MCF 10A (cell line): ENCODE measurements at regions not wholly inside any gene's neighbourhood (a gene's known extent, or its start where the extent isn't known, plus 50 kb on each side); places are given as distances from the start of the nearest gene placed in this dataset.
"Not testable (repeated sequence)": the region's sequence is repeated elsewhere in the genome, so short reads cannot be mapped to it uniquely, and the experiment has no call there.

Source experiments
- BruUV-seq: library from RNA; stranded (reverse); fragments of 400-500 nt; replicated peaks from 2 replicates; lab custom pipeline; 2021; lab: Mats Ljungman, UMichigan
- CTCF ChIA-PET: fragments of 300-600 bp; sonication (Branson Sonifier 250); formaldehyde crosslinking; extraction: SDS; loops from one replicate; lab custom pipeline; 2021; ENCODE audit warnings: antibody characterized with exemption, inconsistent platforms; lab: Yijun Ruan, JAX
- POLR2A ChIA-PET: fragments of 300-600, 350-650 bp; sonication (Branson Sonifier 250); formaldehyde crosslinking; extraction: SDS; loops from one replicate; lab custom pipeline; 2020; ENCODE audit warnings: antibody characterized with exemption, inconsistent platforms; lab: Yijun Ruan, JAX
- DNase-seq: peaks from one replicate; pipeline ENCODE4 v3.0.0-alpha.2; 2018; ENCODE audit not compliant: unreplicated experiment
- H3K27ac Mint-ChIP-seq: one replicate; pipeline ENCODE4 v1.8.0; 2022; ENCODE audit warnings: mild to moderate bottlenecking, low read depth, mixed read lengths; ENCODE audit not compliant: unreplicated experiment
- H3K27me3 Mint-ChIP-seq: one replicate; pipeline ENCODE4 v1.8.0; 2022; ENCODE audit warnings: mixed read lengths; ENCODE audit not compliant: insufficient read depth, unreplicated experiment
- H3K36me3 Mint-ChIP-seq: one replicate; pipeline ENCODE4 v1.8.0; 2022; ENCODE audit warnings: mild to moderate bottlenecking, moderate library complexity, mixed read lengths; ENCODE audit not compliant: insufficient read depth, unreplicated experiment
- H3K4me1 Mint-ChIP-seq: one replicate; pipeline ENCODE4 v1.8.0; 2022; ENCODE audit warnings: mixed read lengths; ENCODE audit not compliant: insufficient read depth, unreplicated experiment
- H3K4me3 Mint-ChIP-seq: one replicate; pipeline ENCODE4 v1.8.0; 2022; ENCODE audit warnings: mild to moderate bottlenecking, moderate library complexity, mixed read lengths; ENCODE audit not compliant: unreplicated experiment
- H3K9me3 Mint-ChIP-seq: one replicate; pipeline ENCODE4 v1.8.0; 2022; ENCODE audit warnings: mixed read lengths; ENCODE audit not compliant: unreplicated experiment
- intact Hi-C: fragments of 100-400 bp; cut with micrococcal nuclease; formaldehyde crosslinking; loops from 2 replicates; pipeline ENCODE4 v1.14.1; 2022
- TF ChIP-seq, protein P1 (sequence below): fragments of 200-600 bp; IDR thresholded peaks from one replicate; pipeline ENCODE4 v1.8.0; 2022; ENCODE audit warnings: antibody characterized with exemption, mild to moderate bottlenecking; ENCODE audit not compliant: unreplicated experiment

DNA sequence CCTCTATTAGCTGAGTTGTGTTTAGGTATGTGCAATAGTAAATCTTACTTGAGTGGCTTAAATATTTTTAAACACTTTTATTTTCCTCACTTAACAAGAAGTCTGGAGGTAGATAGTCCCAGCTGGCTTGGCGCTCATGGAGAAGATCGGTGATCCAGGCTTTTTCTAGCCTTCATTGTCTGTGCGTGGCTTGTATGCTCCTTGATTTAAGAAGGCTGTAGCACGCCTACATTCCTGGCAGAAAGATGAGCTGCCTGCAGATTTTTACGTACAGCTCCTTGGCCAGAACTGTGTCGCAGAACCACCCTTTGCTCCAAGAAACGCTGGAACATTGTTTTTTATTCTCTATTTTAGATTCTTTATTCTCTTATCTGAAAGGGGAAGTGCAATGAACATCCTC, 284.1 kb downstream of the KIF20B start:
- no TSS peak for BruUV-seq
- ChIA-PET CTCF (no interaction called here), POLR2A (interaction anchor here (0.7 kb wide), 1 partner anchor 94 kb away, joined by 4 read pairs; no protein-coding TSS in a partner anchor)
- DNase-seq, result no peak
- Mint-ChIP-seq H3K9me3 (peaks cover 10% of the 10 kb centered on the region), H3K4me3 (no peak overlapping the region), H3K4me1 (no peaks in the 10 kb centered on the region), H3K27ac (no peak overlapping the region), H3K36me3 (no peaks in the 10 kb centered on the region), H3K27me3 (no peaks in the 10 kb centered on the region)
- TF ChIP-seq, protein P1, sequence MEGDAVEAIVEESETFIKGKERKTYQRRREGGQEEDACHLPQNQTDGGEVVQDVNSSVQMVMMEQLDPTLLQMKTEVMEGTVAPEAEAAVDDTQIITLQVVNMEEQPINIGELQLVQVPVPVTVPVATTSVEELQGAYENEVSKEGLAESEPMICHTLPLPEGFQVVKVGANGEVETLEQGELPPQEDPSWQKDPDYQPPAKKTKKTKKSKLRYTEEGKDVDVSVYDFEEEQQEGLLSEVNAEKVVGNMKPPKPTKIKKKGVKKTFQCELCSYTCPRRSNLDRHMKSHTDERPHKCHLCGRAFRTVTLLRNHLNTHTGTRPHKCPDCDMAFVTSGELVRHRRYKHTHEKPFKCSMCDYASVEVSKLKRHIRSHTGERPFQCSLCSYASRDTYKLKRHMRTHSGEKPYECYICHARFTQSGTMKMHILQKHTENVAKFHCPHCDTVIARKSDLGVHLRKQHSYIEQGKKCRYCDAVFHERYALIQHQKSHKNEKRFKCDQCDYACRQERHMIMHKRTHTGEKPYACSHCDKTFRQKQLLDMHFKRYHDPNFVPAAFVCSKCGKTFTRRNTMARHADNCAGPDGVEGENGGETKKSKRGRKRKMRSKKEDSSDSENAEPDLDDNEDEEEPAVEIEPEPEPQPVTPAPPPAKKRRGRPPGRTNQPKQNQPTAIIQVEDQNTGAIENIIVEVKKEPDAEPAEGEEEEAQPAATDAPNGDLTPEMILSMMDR, result no peak
- intact Hi-C loops, result no loop called here

DNA sequence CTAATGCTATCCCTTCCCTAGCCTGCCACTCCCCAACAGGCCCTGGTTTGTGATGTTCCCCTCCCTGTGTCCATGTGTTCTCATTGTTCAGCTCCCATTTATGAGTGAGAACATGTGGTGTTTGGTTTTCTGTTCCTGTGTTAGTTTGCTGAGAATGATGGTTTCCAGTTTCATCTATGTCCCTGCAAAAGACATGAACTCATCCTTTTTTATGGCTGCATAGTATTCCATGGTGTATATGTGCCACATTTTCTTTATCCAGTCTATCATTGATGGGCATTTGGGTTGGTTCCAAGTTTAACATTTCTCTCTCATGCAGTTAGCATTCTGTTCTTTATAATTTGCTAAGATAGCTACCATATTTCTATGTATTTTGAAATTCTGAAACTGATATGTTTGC, 287.0 kb downstream of the KIF20B start:
- DNase-seq, H3K4me1 Mint-ChIP-seq, H3K9me3 Mint-ChIP-seq, intact Hi-C loops, POLR2A ChIA-PET, H3K27ac Mint-ChIP-seq, H3K36me3 Mint-ChIP-seq, BruUV-seq, H3K4me3 Mint-ChIP-seq, H3K27me3 Mint-ChIP-seq: not testable (repeated sequence)
- CTCF ChIA-PET, result interaction anchor here (0.6 kb wide), 1 partner anchor 447 kb away, joined by 3 read pairs; no protein-coding TSS in a partner anchor

DNA sequence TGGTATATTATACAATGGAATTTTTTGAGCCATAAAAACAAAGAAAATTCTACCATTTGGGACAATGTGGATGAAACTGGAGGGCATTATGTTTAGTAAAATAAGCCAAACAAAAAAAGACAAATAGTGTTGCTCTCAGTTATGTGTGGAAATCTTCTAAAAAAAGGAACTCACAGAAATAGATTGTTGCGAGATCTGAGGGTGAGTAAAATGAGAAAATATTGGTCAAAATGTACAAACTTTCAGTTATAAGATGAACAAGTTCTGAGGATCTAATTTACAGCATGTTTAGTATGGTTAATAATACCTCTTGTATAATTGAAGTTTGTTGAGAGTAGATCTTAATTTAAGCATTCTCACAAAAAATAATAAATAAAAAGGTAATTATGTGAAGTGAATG, 291.2 kb downstream of the KIF20B start:
- H3K36me3 Mint-ChIP-seq, result no peaks in the 10 kb centered on the region
- no peak overlapping the region for H3K4me3 Mint-ChIP-seq
- H3K4me1 Mint-ChIP-seq, result no peaks in the 10 kb centered on the region
- peaks cover 7% of the 10 kb centered on the region for H3K9me3 Mint-ChIP-seq
- TF ChIP-seq, protein P1, result no peak
- BruUV-seq, result no TSS peak
- no peaks in the 10 kb centered on the region for H3K27me3 Mint-ChIP-seq
- DNase-seq, result no peak
- no peak overlapping the region for H3K27ac Mint-ChIP-seq
- ChIA-PET POLR2A (no interaction called here), CTCF (no interaction called here)
- intact Hi-C loops, result no loop called here

DNA sequence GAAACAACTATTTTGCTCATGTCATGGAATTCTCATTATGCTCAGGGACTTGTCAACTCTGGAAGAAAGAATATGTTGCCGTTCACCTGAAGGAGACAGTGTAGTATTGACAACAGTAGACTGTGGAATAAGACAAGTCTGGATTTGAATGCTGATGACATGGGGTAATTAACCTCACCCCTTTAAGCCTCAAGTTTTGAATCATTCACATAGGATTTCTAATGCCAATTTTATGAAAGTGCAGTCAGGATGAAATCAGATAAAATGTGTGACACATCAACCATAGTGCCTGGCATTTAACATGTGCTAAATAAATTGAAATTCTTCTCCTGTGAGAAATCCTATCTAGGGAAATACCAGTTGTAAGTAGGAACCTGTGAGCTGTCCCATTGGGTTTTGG, 305.8 kb downstream of the KIF20B start:
- intact Hi-C loops, result loop anchor here (2.0 to 5.0 kb wide), 2 partner anchors 280 to 586 kb away; no protein-coding TSS in a partner anchor
- H3K4me3 Mint-ChIP-seq, result no peak overlapping the region
- TF ChIP-seq, protein P1, result no peak
- no TSS peak for BruUV-seq
- no peaks in the 10 kb centered on the region for H3K9me3 Mint-ChIP-seq
- POLR2A ChIA-PET, result interaction anchor here (0.6 to 2.9 kb wide), 14 partner anchors 44 to 1344 kb away, joined by 3 to 12 read pairs (median 4); no protein-coding TSS in a partner anchor
- H3K4me1 Mint-ChIP-seq, result peaks cover 7% of the 10 kb centered on the region
- DNase-seq, result peak; percentile 71
- peak overlapping the region; percentile 57 for H3K27ac Mint-ChIP-seq
- CTCF ChIA-PET, result interaction anchor here (0.6 to 2.0 kb wide), 9 partner anchors 12 to 859 kb away, joined by 3 to 9 read pairs (median 4); no protein-coding TSS in a partner anchor
- H3K27me3 Mint-ChIP-seq, result no peaks in the 10 kb centered on the region
- no peaks in the 10 kb centered on the region for H3K36me3 Mint-ChIP-seq

DNA sequence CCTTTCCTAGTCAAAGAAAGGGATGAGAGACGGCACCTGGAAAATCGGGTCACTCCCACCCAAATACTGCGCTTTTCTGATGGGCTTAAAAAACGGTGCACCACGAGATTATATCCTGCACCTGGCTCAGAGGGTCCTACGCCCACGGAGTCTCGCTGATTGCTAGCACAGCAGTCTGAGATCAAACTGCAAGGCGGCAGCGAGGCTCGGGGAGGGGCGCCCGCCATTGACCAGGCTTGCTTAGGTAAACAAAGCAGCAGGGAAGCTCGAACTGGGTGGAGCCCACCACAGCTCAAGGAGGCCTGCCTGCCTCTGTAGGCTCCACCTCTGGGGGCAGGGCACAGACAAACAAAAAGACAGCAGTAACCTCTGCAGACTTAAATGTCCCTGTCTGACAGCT, 309.9 kb downstream of the KIF20B start:
- H3K9me3 Mint-ChIP-seq, intact Hi-C loops, BruUV-seq, CTCF ChIA-PET, H3K4me1 Mint-ChIP-seq, H3K4me3 Mint-ChIP-seq, H3K27me3 Mint-ChIP-seq, H3K36me3 Mint-ChIP-seq, H3K27ac Mint-ChIP-seq, DNase-seq: not testable (repeated sequence)
- POLR2A ChIA-PET, result interaction anchor here (0.6 kb wide), 1 partner anchor 84 kb away, joined by 3 read pairs; no protein-coding TSS in a partner anchor
